Suprapubic skin (tissue), 3 donors: ENCODE measurements at regions not wholly inside any gene's neighbourhood (a gene's known extent, or its start where the extent isn't known, plus 50 kb on each side); places are given as distances from the start of the nearest gene placed in this dataset.

Experiments used
- EP300 ChIP-seq: sonication (generic); formaldehyde crosslinking; IDR thresholded peaks from one replicate; pipeline ENCODE4 v1.6.1; 2017; ENCODE audit warnings: antibody characterized with exemption
- POLR2A ChIP-seq, 2 donors: fragments of 450-650 bp; IDR thresholded peaks; one replicate each; pipeline ENCODE4 v1.6.1; 2017; ENCODE audit warnings: antibody characterized with exemption in 2 of 2, mild to moderate bottlenecking in 2 of 2, moderate library complexity in 2 of 2
- TF ChIP-seq, protein P1 (sequence below), 2 donors: fragments of 200-600 bp in 1 of 2; fragments of 450-650 bp in 1 of 2; sonication (generic) in 1 of 2; IDR thresholded peaks; one replicate each; pipeline ENCODE4 v1.5.1; 2016 to 2019; ENCODE audit warnings: antibody characterized with exemption in 2 of 2, mild to moderate bottlenecking in 1 of 2, moderate library complexity in 1 of 2

DNA sequence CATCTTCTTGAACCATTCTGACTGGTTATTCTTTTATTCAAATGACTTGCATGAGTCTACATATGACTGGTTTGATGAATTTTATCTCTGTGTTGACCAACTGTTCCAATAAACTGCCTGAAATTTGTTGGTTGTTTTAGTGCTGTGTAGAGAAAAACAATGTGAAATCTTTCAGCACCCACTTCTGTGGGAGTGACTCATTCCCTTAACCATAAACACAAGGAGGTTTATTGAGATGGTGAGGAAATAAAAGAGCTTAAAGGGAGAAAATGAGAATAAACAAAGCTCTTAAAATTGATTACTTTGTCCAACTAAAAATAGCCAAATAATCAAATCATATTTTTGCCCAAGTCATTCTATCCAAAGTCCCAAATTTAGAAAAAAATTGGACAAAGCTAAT is 341.1 kb downstream of the TGFB2 start:
- TF ChIP-seq EP300 (no peak), POLR2A (IDR thresholded peaks at IDR 0.05) (no peak)
- TF ChIP-seq, protein P1, sequence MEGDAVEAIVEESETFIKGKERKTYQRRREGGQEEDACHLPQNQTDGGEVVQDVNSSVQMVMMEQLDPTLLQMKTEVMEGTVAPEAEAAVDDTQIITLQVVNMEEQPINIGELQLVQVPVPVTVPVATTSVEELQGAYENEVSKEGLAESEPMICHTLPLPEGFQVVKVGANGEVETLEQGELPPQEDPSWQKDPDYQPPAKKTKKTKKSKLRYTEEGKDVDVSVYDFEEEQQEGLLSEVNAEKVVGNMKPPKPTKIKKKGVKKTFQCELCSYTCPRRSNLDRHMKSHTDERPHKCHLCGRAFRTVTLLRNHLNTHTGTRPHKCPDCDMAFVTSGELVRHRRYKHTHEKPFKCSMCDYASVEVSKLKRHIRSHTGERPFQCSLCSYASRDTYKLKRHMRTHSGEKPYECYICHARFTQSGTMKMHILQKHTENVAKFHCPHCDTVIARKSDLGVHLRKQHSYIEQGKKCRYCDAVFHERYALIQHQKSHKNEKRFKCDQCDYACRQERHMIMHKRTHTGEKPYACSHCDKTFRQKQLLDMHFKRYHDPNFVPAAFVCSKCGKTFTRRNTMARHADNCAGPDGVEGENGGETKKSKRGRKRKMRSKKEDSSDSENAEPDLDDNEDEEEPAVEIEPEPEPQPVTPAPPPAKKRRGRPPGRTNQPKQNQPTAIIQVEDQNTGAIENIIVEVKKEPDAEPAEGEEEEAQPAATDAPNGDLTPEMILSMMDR (IDR thresholded peaks at IDR 0.05): no peak
